ENCODE measurements at regions not wholly inside any gene's neighbourhood (a gene's known extent, or its start where the extent isn't known, plus 50 kb on each side); places are given as distances from the start of the nearest gene placed in this dataset.

DNA sequence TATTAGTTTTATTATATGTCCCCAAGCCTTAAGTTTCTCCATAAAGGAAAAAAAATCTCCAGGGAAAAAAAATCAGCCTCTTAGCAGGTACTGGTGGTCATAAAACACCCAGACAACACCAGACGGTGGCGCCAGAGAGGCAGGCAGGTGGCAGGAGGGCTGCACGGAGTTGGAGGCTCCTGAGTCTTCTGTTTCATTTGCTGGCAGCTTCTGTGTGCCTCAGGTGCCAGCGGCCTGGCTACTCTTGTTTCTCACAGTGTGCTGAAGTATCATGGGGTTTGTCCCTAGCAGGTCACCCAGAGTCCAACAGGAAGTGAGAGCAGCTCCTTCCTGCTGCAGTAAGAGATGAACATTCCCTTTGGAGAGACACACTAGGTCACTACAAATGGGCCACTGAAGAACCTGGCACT lies 123.3 kb upstream of the GADD45A start (continued):
- no peak for TF ChIP-seq SMAD5 (IDR thresholded peaks at IDR 0.05; ENCODE audit: low read depth)
- no peak for TF ChIP-seq MYC (IDR thresholded peaks at IDR 0.05; ENCODE audit: insufficient read depth, insufficient read length, insufficient replicate concordance, low read length, severe bottlenecking)
- TF ChIP-seq ZNF24 (IDR thresholded peaks at IDR 0.05): no peak
- no peak for TF ChIP-seq ATF7 (IDR thresholded peaks at IDR 0.05; ENCODE audit: low read depth)
- no peak for TF ChIP-seq IRF3 (IDR thresholded peaks at IDR 0.05)
- TF ChIP-seq GATAD2B (conservative IDR thresholded peaks at IDR 0.05; ENCODE audit: low read depth): no peak
- TF ChIP-seq MEF2A (IDR thresholded peaks at IDR 0.05; ENCODE audit: insufficient read depth, low read depth, low read length): no peak
- TF ChIP-seq, protein P1, sequence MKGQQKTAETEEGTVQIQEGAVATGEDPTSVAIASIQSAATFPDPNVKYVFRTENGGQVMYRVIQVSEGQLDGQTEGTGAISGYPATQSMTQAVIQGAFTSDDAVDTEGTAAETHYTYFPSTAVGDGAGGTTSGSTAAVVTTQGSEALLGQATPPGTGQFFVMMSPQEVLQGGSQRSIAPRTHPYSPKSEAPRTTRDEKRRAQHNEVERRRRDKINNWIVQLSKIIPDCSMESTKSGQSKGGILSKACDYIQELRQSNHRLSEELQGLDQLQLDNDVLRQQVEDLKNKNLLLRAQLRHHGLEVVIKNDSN (IDR thresholded peaks at IDR 0.05; ENCODE audit: borderline replicate concordance, extremely low read length, insufficient read depth, low read depth, low read length): no peak
- TF ChIP-seq RAD51 (IDR thresholded peaks at IDR 0.05): no peak
- peak; percentile 93 for TF ChIP-seq RAD21 (IDR thresholded peaks at IDR 0.05; ENCODE audit: insufficient read depth, low read depth, low read length)
- no peak for TF ChIP-seq MYB (IDR thresholded peaks at IDR 0.05; ENCODE audit: borderline replicate concordance, low read depth, low read length)
- TF ChIP-seq TCF3 (IDR thresholded peaks at IDR 0.05; ENCODE audit: borderline replicate concordance, insufficient read depth, low read depth, low read length): no peak
- TF ChIP-seq NFYB (IDR thresholded peaks at IDR 0.05; ENCODE audit: insufficient read depth, low read depth, low read length): no peak
- TF ChIP-seq HDGF (IDR thresholded peaks at IDR 0.05): peak; percentile 57; the same call in 1 of the 2 replicates
- no peak for TF ChIP-seq SREBF1 (IDR thresholded peaks at IDR 0.05; ENCODE audit: low read length)
- TF ChIP-seq MTA3 (IDR thresholded peaks at IDR 0.05; ENCODE audit: borderline replicate concordance, low read length): no peak
- no peak for TF ChIP-seq NFIC (IDR thresholded peaks at IDR 0.05; ENCODE audit: low read depth, low read length)
- no peak for TF ChIP-seq FOXM1 (IDR thresholded peaks at IDR 0.05; ENCODE audit: low read depth, low read length)
- no peak for TF ChIP-seq HSF1 (IDR thresholded peaks at IDR 0.05; ENCODE audit: low read depth, low read length)
- peak in 1 of 2 experiments; percentile 44; a peak in 1 of 4 replicates for TF ChIP-seq IKZF2 (IDR thresholded peaks at IDR 0.05)
- TF ChIP-seq USF2 (IDR thresholded peaks at IDR 0.05; ENCODE audit: borderline replicate concordance, low read depth, low read length): no peak
- TF ChIP-seq HDAC2 (IDR thresholded peaks at IDR 0.05): no peak
- TF ChIP-seq ZNF687 (IDR thresholded peaks at IDR 0.05): no peak
- TF ChIP-seq GABPA (IDR thresholded peaks at IDR 0.05; ENCODE audit: low read depth): no peak
- no peak for TF ChIP-seq RB1 (IDR thresholded peaks at IDR 0.05; ENCODE audit: borderline replicate concordance)

Data from GM12878 (cell line).